HCT116 (cell line): ENCODE measurements at regions not wholly inside any gene's neighbourhood (a gene's known extent, or its start where the extent isn't known, plus 50 kb on each side); places are given as distances from the start of the nearest gene placed in this dataset.

Source experiments
- ATAC-seq: fragments of 200-7000 bp; cut with Tn5 transposase; 2 replicates; pipeline ENCODE4 v1.9.1; 2020; ENCODE audit warnings: mild to moderate bottlenecking, moderate library complexity
- BruUV-seq: library from RNA; stranded (reverse); fragments of 400-500 nt; replicated peaks from 2 replicates; lab custom pipeline; 2021; lab: Mats Ljungman, UMichigan
- CTCF ChIA-PET: fragments of 300-600 bp; sonication (Branson Sonifier 250); formaldehyde crosslinking; loops from one replicate; lab custom pipeline; 2021; ENCODE audit warnings: antibody characterized with exemption; lab: Charles Lee
- POLR2A ChIA-PET: fragments of 300-600, 350-600 bp; sonication (Branson Sonifier 250); formaldehyde crosslinking; loops from one replicate; lab custom pipeline; 2021; ENCODE audit warnings: antibody characterized with exemption; lab: Charles Lee
- RAD21 ChIA-PET, 2 experiments: fragments of 300-600 bp; sonication (Branson Sonifier 250); formaldehyde crosslinking; loops; one replicate each; lab custom pipeline; 2023; ENCODE audit warnings: low total read pairs in 2 of 2; ENCODE audit not compliant: uncharacterized antibody in 2 of 2, unreplicated experiment in 2 of 2, low non-redundant PET in 1 of 2; lab: Charles Lee
- DNase-seq: peaks from one replicate; pipeline ENCODE4 v3.0.0-alpha.2; 2010; ENCODE audit warnings: low read depth, low spot score
- H2AFZ ChIP-seq: fragments of 200-600 bp; shearing (Covaris generic), sonication (generic); 2 replicates; pipeline ENCODE4 v1.6.1; 2017; ENCODE audit warnings: low read depth, mixed run types, mixed read lengths, antibody characterized with exemption, low read length; ENCODE audit not compliant: poor library complexity, severe bottlenecking
- H3K27ac ChIP-seq: 2 replicates; pipeline ENCODE4 v1.5.1; 2012; ENCODE audit warnings: low read depth, low read length
- H3K27me3 ChIP-seq: fragments of 200-600 bp; sonication (generic); 2 replicates; pipeline ENCODE4 v1.6.1; 2016; ENCODE audit warnings: mixed run types, low read length, mixed read lengths; ENCODE audit not compliant: insufficient read depth
- H3K36me3 ChIP-seq, 2 experiments: fragments of 200-500 bp in 1 of 2; fragments of 200-600 bp in 1 of 2; sonication (Bioruptor generic) in 1 of 2; sonication (generic) in 1 of 2; 2 replicates each; pipeline versions ENCODE4 v1.5.1 to v1.6.1; 2014 to 2016; ENCODE audit warnings: low read length in 2 of 2, inconsistent platforms in 1 of 2, mixed read lengths in 1 of 2, mixed run types in 1 of 2; ENCODE audit not compliant: insufficient read depth in 2 of 2, control insufficient read depth in 1 of 2
- H3K4me1 ChIP-seq, 2 experiments: fragments of 200-600 bp in 1 of 2; sonication (generic) in 1 of 2; 2 replicates each; pipeline versions ENCODE4 v1.5.1 to v1.6.1; 2012 to 2017; ENCODE audit warnings: low read length in 2 of 2, inconsistent platforms in 1 of 2, mild to moderate bottlenecking in 1 of 2, mixed read lengths in 1 of 2, mixed run types in 1 of 2, moderate library complexity in 1 of 2; ENCODE audit not compliant: insufficient read depth in 2 of 2, control insufficient read depth in 1 of 2
- H3K4me2 ChIP-seq: fragments of 200-600 bp; sonication (generic); 2 replicates; pipeline ENCODE4 v1.6.1; 2017; ENCODE audit warnings: mixed run types, low read length, mixed read lengths
- H3K4me3 ChIP-seq, 2 experiments: fragments of 200-600 bp in 1 of 2; sonication (generic) in 1 of 2; replicated peaks in 1 of 2; 2 replicates each; pipeline ENCODE4 v1.5.1; 2011 to 2016; ENCODE audit warnings: low read length in 2 of 2, control low read depth in 1 of 2, low read depth in 1 of 2, mild to moderate bottlenecking in 1 of 2, mixed read lengths in 1 of 2, mixed run types in 1 of 2
- H3K79me2 ChIP-seq: fragments of 200-600 bp; sonication (generic); 2 replicates; pipeline ENCODE4 v1.6.1; 2017; ENCODE audit warnings: mild to moderate bottlenecking, mixed run types, low read length, moderate library complexity, mixed read lengths; ENCODE audit not compliant: insufficient read depth
- H3K9ac ChIP-seq: fragments of 200-600 bp; sonication (generic); 2 replicates; pipeline ENCODE4 v1.6.1; 2016; ENCODE audit warnings: low read length, mixed read lengths
- H3K9me2 ChIP-seq: fragments of 200-600 bp; sonication (generic), shearing (Covaris generic); 2 replicates; pipeline ENCODE4 v1.6.1; 2017; ENCODE audit warnings: mixed run types, mild to moderate bottlenecking, moderate library complexity; ENCODE audit not compliant: insufficient read depth
- H3K9me3 ChIP-seq, 2 experiments: fragments of 200-500 bp in 1 of 2; fragments of 200-600 bp in 1 of 2; sonication (Bioruptor generic) in 1 of 2; sonication (generic) in 1 of 2; 2 replicates each; pipeline ENCODE4 v1.6.1; 2014 to 2017; ENCODE audit warnings: low read length in 2 of 2, mixed read lengths in 2 of 2, inconsistent platforms in 1 of 2, low read depth in 1 of 2, mild to moderate bottlenecking in 1 of 2, mixed run types in 1 of 2, moderate library complexity in 1 of 2; ENCODE audit not compliant: control insufficient read depth in 1 of 2, insufficient read depth in 1 of 2
- H4K20me1 ChIP-seq: fragments of 200-600 bp; sonication (generic), shearing (Covaris generic); 2 replicates; pipeline ENCODE4 v1.6.1; 2017; ENCODE audit warnings: mixed run types, mild to moderate bottlenecking, moderate library complexity; ENCODE audit not compliant: insufficient read depth
- CBX3 ChIP-seq: IDR thresholded peaks from 2 replicates; pipeline ENCODE4 v1.6.1; 2012; ENCODE audit warnings: low read depth
- CTCF ChIP-seq, 3 experiments: fragments of 200-600 bp in 1 of 3; sonication (generic) in 1 of 3; IDR thresholded peaks in 2 of 3; conservative IDR thresholded peaks in 1 of 3; 2 replicates each; pipeline ENCODE4 v1.5.1; 2012 to 2017; ENCODE audit warnings: low read depth in 2 of 3, low read length in 2 of 3, antibody characterized with exemption in 1 of 3, borderline replicate concordance in 1 of 3, control low read depth in 1 of 3, mild to moderate bottlenecking in 1 of 3, mixed read lengths in 1 of 3, mixed run types in 1 of 3, moderate library complexity in 1 of 3; ENCODE audit not compliant: insufficient read depth in 1 of 3
- EGR1 ChIP-seq: IDR thresholded peaks from 2 replicates; pipeline ENCODE4 v1.6.1; 2012; ENCODE audit warnings: low read depth
- ELF1 ChIP-seq: IDR thresholded peaks from 2 replicates; pipeline ENCODE4 v1.6.1; 2012; ENCODE audit warnings: low read depth, borderline replicate concordance
- EZH2 ChIP-seq: fragments of 200-600 bp; sonication (generic); IDR thresholded peaks from 2 replicates; pipeline ENCODE4 v1.6.1; 2017; ENCODE audit warnings: antibody characterized with exemption, mixed run types
- EZH2phosphoT487 ChIP-seq: fragments of 200-600 bp; IDR thresholded peaks from 2 replicates; pipeline ENCODE4 v1.6.1; 2018; ENCODE audit warnings: antibody characterized with exemption, borderline replicate concordance
- FOSL1 ChIP-seq: IDR thresholded peaks from 2 replicates; pipeline ENCODE4 v1.6.1; 2012; ENCODE audit warnings: low read depth
- POLR2A ChIP-seq: IDR thresholded peaks from 2 replicates; pipeline ENCODE4 v1.7.0; 2011; ENCODE audit warnings: borderline replicate concordance; ENCODE audit not compliant: insufficient read depth, insufficient read length; ENCODE audit errors: extremely low read depth
- REST ChIP-seq: IDR thresholded peaks from 2 replicates; pipeline ENCODE4 v1.6.1; 2012; ENCODE audit warnings: low read depth
- SP1 ChIP-seq: IDR thresholded peaks from 2 replicates; pipeline ENCODE4 v1.6.1; 2012; ENCODE audit warnings: low read depth
- SRF ChIP-seq: IDR thresholded peaks from 2 replicates; pipeline ENCODE4 v1.6.1; 2012; ENCODE audit warnings: low read depth
- TCF7L2 ChIP-seq: IDR thresholded peaks from 2 replicates; pipeline ENCODE4 v1.7.0; 2011; ENCODE audit warnings: borderline replicate concordance, inconsistent platforms; ENCODE audit not compliant: insufficient read depth, insufficient read length; ENCODE audit errors: extremely low read depth
- ZBTB33 ChIP-seq: IDR thresholded peaks from 2 replicates; pipeline ENCODE4 v1.6.1; 2011; ENCODE audit warnings: mild to moderate bottlenecking, low read length, moderate library complexity; ENCODE audit not compliant: insufficient replicate concordance; ENCODE audit errors: extremely low read depth
- ZNF274 ChIP-seq: fragments of 200-500 bp; sonication (Bioruptor generic); IDR thresholded peaks from 2 replicates; pipeline ENCODE4 v1.6.1; 2014; ENCODE audit warnings: mild to moderate bottlenecking, low read depth, low read length, inconsistent platforms
- intact Hi-C: fragments of 100-400 bp; cut with micrococcal nuclease; formaldehyde crosslinking; loops from 2 replicates; pipeline ENCODE4 v1.10.0; 2022

GRCh38 chr20:59460352-59460751 is 144.0 kb upstream of the PHACTR3 start:
- no peak overlapping the region for H3K27ac ChIP-seq
- CTCF ChIA-PET: no interaction called here
- ATAC-seq (no peak), DNase-seq (no peak)
- no peaks in the 10 kb centered on the region for H3K9me3 ChIP-seq
- H4K20me1 ChIP-seq: no peaks in the 10 kb centered on the region
- RAD21 ChIA-PET: no interaction called here
- no peak for TF ChIP-seq CTCF (IDR thresholded peaks at IDR 0.05 in 2 of 3, conservative IDR thresholded peaks at IDR 0.05 in 1 of 3; ENCODE audit: borderline replicate concordance in 1 of 3, insufficient read depth in 1 of 3, low read depth in 2 of 3, low read length in 2 of 3)
- no peak for TF ChIP-seq ZNF274
- no peak for TF ChIP-seq EGR1
- TF ChIP-seq CBX3: no peak
- TF ChIP-seq POLR2A: no peak
- no peak for TF ChIP-seq REST
- no peak for TF ChIP-seq EZH2
- no peak for TF ChIP-seq ZBTB33
- no peak for TF ChIP-seq SRF
- no peak for TF ChIP-seq EZH2phosphoT487
- TF ChIP-seq ELF1: no peak
- no peak for TF ChIP-seq SP1
- no peak for TF ChIP-seq FOSL1
- TF ChIP-seq TCF7L2: no peak
- POLR2A ChIA-PET: no interaction called here
- BruUV-seq: no TSS peak
- H3K4me3 ChIP-seq: no peak overlapping the region
- H2AFZ ChIP-seq: no peak overlapping the region
- no peak overlapping the region for H3K4me2 ChIP-seq
- H3K4me1 ChIP-seq: 0 out of 4 replicates have a peak, but pooled peaks cover 0 to 3% of the 10 kb centered on the region in 2 experiments
- no peaks in the 10 kb centered on the region for H3K9me2 ChIP-seq
- no peaks in the 10 kb centered on the region for H3K36me3 ChIP-seq
- no peaks in the 10 kb centered on the region for H3K79me2 ChIP-seq
- H3K27me3 ChIP-seq: no peaks in the 10 kb centered on the region
- H3K9ac ChIP-seq: no peak overlapping the region
- intact Hi-C loops: no loop called here
